B cell (primary cell): ENCODE measurements at regions not wholly inside any gene's neighbourhood (a gene's known extent, or its start where the extent isn't known, plus 50 kb on each side); places are given as distances from the start of the nearest gene placed in this dataset.

Source experiments
- ATAC-seq: fragments of 200-7000 bp; cut with Tn5 transposase; one replicate; pipeline ENCODE4 v1.10.0; 2021; ENCODE audit warnings: low read depth, mild to moderate bottlenecking, moderate number of reproducible peaks, moderate library complexity
- CTCF ChIA-PET: fragments of 350-600 bp; sonication (Branson Sonifier 250); formaldehyde crosslinking; loops from one replicate; lab custom pipeline; 2021; ENCODE audit warnings: antibody characterized with exemption, inconsistent platforms; lab: Charles Lee
- POLR2A ChIA-PET: fragments of 350-600 bp; sonication (Branson Sonifier 250); formaldehyde crosslinking; loops from one replicate; lab custom pipeline; 2021; ENCODE audit warnings: antibody characterized with exemption; lab: Charles Lee
- DNase-seq: peaks from one replicate; pipeline ENCODE4 v3.0.0; 2013
- H2AFZ ChIP-seq: 2 replicates; pipeline ENCODE4 v1.6.1; 2012; ENCODE audit warnings: mild to moderate bottlenecking, low read depth, low read length; ENCODE audit not compliant: insufficient read depth, poor library complexity, severe bottlenecking
- H3K27ac ChIP-seq, 2 donors: 1 replicate in 1 of 2; 2 replicates in 1 of 2; pipeline ENCODE4 v1.5.1; 2012 to 2013; ENCODE audit warnings: low read length in 2 of 2, mild to moderate bottlenecking in 2 of 2, moderate library complexity in 1 of 2
- H3K27me3 ChIP-seq, 4 experiments: fragments of 200-600 bp in 1 of 4; sonication (generic) in 1 of 4; replicated peaks in 1 of 4; 1 replicate in 2 of 4; 2 replicates in 2 of 4; pipeline versions ENCODE4 v1.6.1 to v1.7.0; 2013 to 2016; ENCODE audit warnings: low read length in 3 of 4, mild to moderate bottlenecking in 2 of 4, mixed read lengths in 1 of 4, moderate library complexity in 1 of 4; ENCODE audit not compliant: insufficient read depth in 4 of 4, control insufficient read depth in 3 of 4; ENCODE audit errors: control extremely low read depth in 1 of 4
- H3K36me3 ChIP-seq, 2 experiments: replicated peaks in 1 of 2; 1 replicate in 1 of 2; 2 replicates in 1 of 2; pipeline versions ENCODE4 v1.6.1 to v1.7.1; 2013; ENCODE audit warnings: low read length in 1 of 2; ENCODE audit not compliant: insufficient read depth in 2 of 2, control insufficient read depth in 1 of 2; ENCODE audit errors: control extremely low read depth in 1 of 2, extremely low read depth in 1 of 2
- H3K4me1 ChIP-seq, 2 donors: fragments of 200-600 bp in 1 of 2; sonication (generic) in 1 of 2; 1 replicate in 1 of 2; 2 replicates in 1 of 2; pipeline versions ENCODE4 v1.5.1 to v1.6.1; 2013 to 2017; ENCODE audit warnings: low read length in 2 of 2; ENCODE audit not compliant: control insufficient read depth in 2 of 2, insufficient read depth in 2 of 2
- H3K4me2 ChIP-seq: replicated peaks from 2 replicates; pipeline ENCODE3; 2012; ENCODE audit warnings: mild to moderate bottlenecking, low read depth, low read length; ENCODE audit not compliant: poor library complexity, severe bottlenecking
- H3K4me3 ChIP-seq, 5 experiments: fragments of 200-600 bp in 1 of 5; sonication (generic) in 1 of 5; 1 replicate in 3 of 5; 2 replicates in 2 of 5; pipeline versions ENCODE4 v1.5.1 to v1.7.0; 2011 to 2016; ENCODE audit warnings: low read length in 4 of 5, mild to moderate bottlenecking in 4 of 5, low read depth in 2 of 5, control low read depth in 1 of 5, moderate library complexity in 1 of 5; ENCODE audit not compliant: insufficient read depth in 1 of 5; ENCODE audit errors: control extremely low read depth in 1 of 5, extremely low read depth in 1 of 5
- H3K79me2 ChIP-seq: fragments of 200-600 bp; sonication (generic); one replicate; pipeline ENCODE4 v1.6.0; 2016; ENCODE audit warnings: low read length; ENCODE audit not compliant: control insufficient read depth, insufficient read depth
- H3K9ac ChIP-seq: fragments of 200-600 bp; sonication (generic); 2 replicates; pipeline ENCODE4 v1.6.1; 2017; ENCODE audit warnings: mild to moderate bottlenecking, low read length, moderate library complexity
- H3K9me3 ChIP-seq, 3 donors: one replicate each; pipeline versions ENCODE4 v1.6.1 to v1.7.1; 2013; ENCODE audit warnings: low read length in 2 of 3; ENCODE audit not compliant: control insufficient read depth in 2 of 3, insufficient read depth in 1 of 3; ENCODE audit errors: control extremely low read depth in 1 of 3
- H4K20me1 ChIP-seq: 2 replicates; pipeline ENCODE4 v1.6.0; 2012; ENCODE audit warnings: mild to moderate bottlenecking, low read length; ENCODE audit not compliant: insufficient read depth, control insufficient read depth, poor library complexity, severe bottlenecking
- H3K27ac Mint-ChIP-seq: one replicate; pipeline ENCODE4 v1.8.0; 2021; ENCODE audit warnings: mixed read lengths
- H3K27me3 Mint-ChIP-seq: one replicate; pipeline ENCODE4 v1.8.0; 2021; ENCODE audit warnings: mixed read lengths
- H3K4me1 Mint-ChIP-seq: one replicate; pipeline ENCODE4 v1.8.0; 2021; ENCODE audit warnings: mixed read lengths
- H3K4me3 Mint-ChIP-seq: one replicate; pipeline ENCODE4 v1.8.0; 2021; ENCODE audit warnings: mixed read lengths
- H3K9me3 Mint-ChIP-seq: one replicate; pipeline ENCODE4 v1.8.0; 2022; ENCODE audit warnings: mixed read lengths; ENCODE audit not compliant: insufficient read depth
- EZH2 ChIP-seq: IDR thresholded peaks from 2 replicates; pipeline ENCODE4 v1.6.1; 2012; ENCODE audit warnings: borderline replicate concordance, low read depth, mild to moderate bottlenecking, moderate library complexity, low read length; ENCODE audit not compliant: insufficient read depth, poor library complexity, severe bottlenecking
- WGBS: methylation state at CpG from one replicate; pipeline ENCODE4 v1.1.5; 2013; ENCODE audit warnings: missing lambda C conversion rate; ENCODE audit not compliant: insufficient coverage; 5-methylcytosine and 5-hydroxymethylcytosine counted together
- intact Hi-C: fragments of 100-400 bp; cut with micrococcal nuclease; formaldehyde crosslinking; loops from one replicate; pipeline ENCODE4 v1.10.0; 2022
- TF ChIP-seq, protein P1 (sequence below): fragments of 200-600 bp; IDR thresholded peaks from one replicate; pipeline ENCODE4 v1.8.0; 2022; ENCODE audit warnings: antibody characterized with exemption, mild to moderate bottlenecking

GRCh38 chr1:187264995-187265602 is 436.4 kb downstream of the PLA2G4A start:
- ChIA-PET CTCF (no interaction called here), POLR2A (no interaction called here)
- no peak for TF ChIP-seq EZH2
- TF ChIP-seq, protein P1, sequence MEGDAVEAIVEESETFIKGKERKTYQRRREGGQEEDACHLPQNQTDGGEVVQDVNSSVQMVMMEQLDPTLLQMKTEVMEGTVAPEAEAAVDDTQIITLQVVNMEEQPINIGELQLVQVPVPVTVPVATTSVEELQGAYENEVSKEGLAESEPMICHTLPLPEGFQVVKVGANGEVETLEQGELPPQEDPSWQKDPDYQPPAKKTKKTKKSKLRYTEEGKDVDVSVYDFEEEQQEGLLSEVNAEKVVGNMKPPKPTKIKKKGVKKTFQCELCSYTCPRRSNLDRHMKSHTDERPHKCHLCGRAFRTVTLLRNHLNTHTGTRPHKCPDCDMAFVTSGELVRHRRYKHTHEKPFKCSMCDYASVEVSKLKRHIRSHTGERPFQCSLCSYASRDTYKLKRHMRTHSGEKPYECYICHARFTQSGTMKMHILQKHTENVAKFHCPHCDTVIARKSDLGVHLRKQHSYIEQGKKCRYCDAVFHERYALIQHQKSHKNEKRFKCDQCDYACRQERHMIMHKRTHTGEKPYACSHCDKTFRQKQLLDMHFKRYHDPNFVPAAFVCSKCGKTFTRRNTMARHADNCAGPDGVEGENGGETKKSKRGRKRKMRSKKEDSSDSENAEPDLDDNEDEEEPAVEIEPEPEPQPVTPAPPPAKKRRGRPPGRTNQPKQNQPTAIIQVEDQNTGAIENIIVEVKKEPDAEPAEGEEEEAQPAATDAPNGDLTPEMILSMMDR: no peak
- ATAC-seq: no peak
- Mint-ChIP-seq H3K4me3 (no peak overlapping the region), H3K27me3 (no peaks in the 10 kb centered on the region), H3K27ac (no peak overlapping the region), H3K9me3 (no peaks in the 10 kb centered on the region), H3K4me1 (no peaks in the 10 kb centered on the region)
- no peak for DNase-seq
- Histone ChIP-seq H3K79me2 (no peaks in the 10 kb centered on the region), H3K4me2 (no peak overlapping the region), H3K9ac (no peak overlapping the region), H2AFZ (no peak overlapping the region), H4K20me1 (no peaks in the 10 kb centered on the region), H3K36me3 (no peaks in the 10 kb centered on the region), H3K4me3 (no peak overlapping the region), H3K9me3 (no peaks in the 10 kb centered on the region), H3K27ac (no peak overlapping the region), H3K27me3 (no peaks in the 10 kb centered on the region), H3K4me1 (no peaks in the 10 kb centered on the region)
- intact Hi-C loops: no loop called here
- 15% methylated on average over 1 of the region's 4 CpGs for WGBS

GRCh38 chr1:187266051-187266450 is 437.3 kb downstream of the PLA2G4A start:
- CTCF ChIA-PET: no interaction called here

More at GRCh38 chr1:187266051-187266450, 437.3 kb downstream of the PLA2G4A start:
- Histone ChIP-seq H3K4me1 (no peaks in the 10 kb centered on the region), H3K27me3 (no peaks in the 10 kb centered on the region), H3K4me3 (no peak overlapping the region), H2AFZ (no peak overlapping the region), H3K79me2 (no peaks in the 10 kb centered on the region), H3K9ac (no peak overlapping the region), H3K4me2 (no peak overlapping the region), H4K20me1 (no peaks in the 10 kb centered on the region), H3K36me3 (no peaks in the 10 kb centered on the region), H3K9me3 (no peaks in the 10 kb centered on the region), H3K27ac (no peak overlapping the region)
- POLR2A ChIA-PET: no interaction called here
- 73% methylated on average over 2 of the region's 4 CpGs for WGBS
- intact Hi-C loops: no loop called here
- no peaks in the 10 kb centered on the region for H3K9me3 Mint-ChIP-seq
- H3K27ac Mint-ChIP-seq: no peak overlapping the region
- H3K4me1 Mint-ChIP-seq: no peaks in the 10 kb centered on the region
- no peak overlapping the region for H3K4me3 Mint-ChIP-seq
- H3K27me3 Mint-ChIP-seq: no peaks in the 10 kb centered on the region
- DNase-seq (no peak), ATAC-seq (no peak)
- TF ChIP-seq, protein P1: no peak
- no peak for TF ChIP-seq EZH2
